C4-2B (cell line): ENCODE measurements at regions not wholly inside any gene's neighbourhood (a gene's known extent, or its start where the extent isn't known, plus 50 kb on each side); places are given as distances from the start of the nearest gene placed in this dataset.

ENCODE experiments used
- H3K27ac ChIP-seq: fragments of 450-650 bp; 2 replicates; pipeline ENCODE4 v1.5.1; 2017
- ZFX ChIP-seq: fragments of 450-650 bp; IDR thresholded peaks from 2 replicates; pipeline ENCODE4 v1.6.1; 2017
- TF ChIP-seq, protein P1 (sequence below): fragments of 450-650 bp; conservative IDR thresholded peaks from 2 replicates; pipeline ENCODE4 v1.5.1; 2017; ENCODE audit warnings: mild to moderate bottlenecking

- H3K27ac ChIP-seq: no peak overlapping the region
- TF ChIP-seq, protein P1, sequence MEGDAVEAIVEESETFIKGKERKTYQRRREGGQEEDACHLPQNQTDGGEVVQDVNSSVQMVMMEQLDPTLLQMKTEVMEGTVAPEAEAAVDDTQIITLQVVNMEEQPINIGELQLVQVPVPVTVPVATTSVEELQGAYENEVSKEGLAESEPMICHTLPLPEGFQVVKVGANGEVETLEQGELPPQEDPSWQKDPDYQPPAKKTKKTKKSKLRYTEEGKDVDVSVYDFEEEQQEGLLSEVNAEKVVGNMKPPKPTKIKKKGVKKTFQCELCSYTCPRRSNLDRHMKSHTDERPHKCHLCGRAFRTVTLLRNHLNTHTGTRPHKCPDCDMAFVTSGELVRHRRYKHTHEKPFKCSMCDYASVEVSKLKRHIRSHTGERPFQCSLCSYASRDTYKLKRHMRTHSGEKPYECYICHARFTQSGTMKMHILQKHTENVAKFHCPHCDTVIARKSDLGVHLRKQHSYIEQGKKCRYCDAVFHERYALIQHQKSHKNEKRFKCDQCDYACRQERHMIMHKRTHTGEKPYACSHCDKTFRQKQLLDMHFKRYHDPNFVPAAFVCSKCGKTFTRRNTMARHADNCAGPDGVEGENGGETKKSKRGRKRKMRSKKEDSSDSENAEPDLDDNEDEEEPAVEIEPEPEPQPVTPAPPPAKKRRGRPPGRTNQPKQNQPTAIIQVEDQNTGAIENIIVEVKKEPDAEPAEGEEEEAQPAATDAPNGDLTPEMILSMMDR: no peak
- TF ChIP-seq ZFX: no peak
Measured at GRCh38 chr10:29895456-29895855, 163.9 kb downstream of the JCAD start.

GRCh38 chr10:29888321-29888720, 171.1 kb downstream of the JCAD start:
- H3K27ac ChIP-seq: no peak overlapping the region
- TF ChIP-seq, protein P1: no peak
- no peak for TF ChIP-seq ZFX

- TF ChIP-seq ZFX: no peak
- TF ChIP-seq, protein P1: no peak
- H3K27ac ChIP-seq: no peak overlapping the region
Measured at GRCh38 chr10:29886299-29886698, 173.1 kb downstream of the JCAD start.

DNA sequence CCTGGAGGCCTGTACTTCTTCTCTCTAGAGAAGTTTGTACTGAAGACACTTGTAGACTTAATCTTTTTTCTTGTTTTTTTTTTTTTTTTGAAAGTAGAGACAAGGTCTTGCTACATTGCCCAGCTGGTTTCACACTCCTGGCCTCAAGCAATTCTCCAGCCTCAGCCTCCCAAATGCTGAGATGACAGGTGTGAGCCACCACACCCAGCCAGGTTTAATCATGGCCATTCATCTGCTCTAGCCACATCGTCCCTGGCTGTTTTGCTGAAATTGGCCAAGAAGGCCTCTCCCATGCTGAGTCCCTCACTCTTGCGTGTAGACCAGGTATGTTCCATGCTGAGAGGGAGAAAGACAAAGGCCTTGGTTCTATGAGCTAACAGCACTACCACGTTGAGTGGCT, 176.2 kb downstream of the JCAD start:
- TF ChIP-seq, protein P1: no peak
- no peak for TF ChIP-seq ZFX
- no peak overlapping the region for H3K27ac ChIP-seq

DNA sequence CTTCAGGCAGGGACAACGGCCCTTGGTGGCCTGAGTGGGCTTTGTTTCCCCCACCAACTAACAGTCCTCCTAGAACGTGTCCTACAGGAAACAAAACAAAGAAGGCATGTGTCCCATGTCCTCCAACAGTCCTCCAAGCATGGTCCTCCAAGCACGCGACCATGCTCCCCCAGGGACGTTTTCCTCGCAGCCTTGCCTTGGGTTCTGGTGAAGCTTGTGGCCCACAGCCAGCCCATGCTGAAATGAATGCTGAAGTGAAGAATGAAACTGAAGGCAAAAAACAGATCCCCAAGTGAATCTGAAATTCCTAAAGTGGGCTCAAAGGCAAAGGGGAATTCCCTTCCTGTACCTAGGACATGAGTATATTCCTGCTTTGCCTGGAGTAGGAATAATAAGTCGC, 176.6 kb downstream of the JCAD start:
- TF ChIP-seq ZFX: no peak
- TF ChIP-seq, protein P1: no peak
- no peak overlapping the region for H3K27ac ChIP-seq

DNA sequence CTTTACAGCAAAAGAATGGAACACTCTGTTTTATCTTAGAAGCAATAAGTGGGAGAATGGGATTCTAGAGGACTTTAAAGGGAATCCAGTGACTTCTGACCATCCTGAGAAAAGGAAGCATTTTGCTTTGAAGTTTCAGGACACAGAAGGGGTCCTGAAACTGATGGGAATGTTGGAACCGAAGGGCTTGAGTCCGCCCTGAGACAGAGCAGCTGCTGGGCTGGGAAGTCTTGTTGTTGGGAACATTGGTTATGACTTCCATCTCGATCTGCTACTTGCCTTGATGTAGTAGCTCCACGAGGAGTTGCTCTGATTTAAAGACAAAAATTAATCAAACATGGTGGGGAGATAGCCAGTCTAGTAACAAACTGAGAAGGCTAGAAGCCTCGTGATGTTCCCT, 177.6 kb downstream of the JCAD start:
- H3K27ac ChIP-seq: no peak overlapping the region
- no peak for TF ChIP-seq ZFX
- TF ChIP-seq, protein P1: no peak

DNA sequence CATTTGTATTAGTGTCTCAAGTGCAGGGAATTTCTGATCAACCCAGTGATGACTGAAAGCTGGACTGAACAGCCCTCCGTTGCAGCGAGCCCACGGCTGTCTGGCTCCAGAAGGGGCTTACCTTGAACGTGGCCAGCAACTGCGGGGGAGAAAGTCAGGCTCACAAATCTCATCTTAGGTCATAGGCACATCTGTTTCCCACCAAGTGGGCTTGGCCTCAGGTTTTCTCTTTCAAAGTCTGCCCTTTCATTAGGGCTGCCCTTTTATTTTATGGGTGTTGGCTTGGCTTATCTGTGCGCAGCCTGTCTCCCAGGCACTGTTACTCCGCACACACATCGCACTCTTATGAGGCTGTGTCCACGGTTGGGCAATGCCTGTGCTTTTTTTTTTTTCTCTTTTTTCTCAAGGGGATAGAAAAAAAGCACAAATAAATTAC, 178.0 kb downstream of the JCAD start:
- TF ChIP-seq, protein P1: no peak
- TF ChIP-seq ZFX: no peak
- no peak overlapping the region for H3K27ac ChIP-seq
